ENCODE measurements at regions not wholly inside any gene's neighbourhood (a gene's known extent, or its start where the extent isn't known, plus 50 kb on each side); places are given as distances from the start of the nearest gene placed in this dataset.

GRCh38 chr11:134971381-134971780 is 559.3 kb upstream of the B3GAT1 start:
- TF ChIP-seq MAX (IDR thresholded peaks at IDR 0.05; ENCODE audit: low read depth, low read length) (no peak), CTCF (IDR thresholded peaks at IDR 0.05; ENCODE audit: low read depth, low read length) (no peak), POLR2A (IDR thresholded peaks at IDR 0.05; ENCODE audit: extremely low read depth, insufficient read length) (no peak)

All from NB4 (cell line).